Activated CD4-positive, alpha-beta T cell treated with anti-CD3 and anti-CD28 coated beads, Interleukin-2, Interleukin-6, amounts not matched to agents 100 ng/mL and 50 ng/mL, durations not matched to agents 16 hours and 8 hours (primary cell): ENCODE measurements at regions not wholly inside any gene's neighbourhood (a gene's known extent, or its start where the extent isn't known, plus 50 kb on each side); places are given as distances from the start of the nearest gene placed in this dataset.

Source experiments
- DNase-seq: peaks from one replicate; pipeline ENCODE4 v3.0.0-alpha.2; 2020

- no peak for DNase-seq
Measured at GRCh38 chr6:155967322-155967721, 511.7 kb upstream of the NOX3 start.

DNA sequence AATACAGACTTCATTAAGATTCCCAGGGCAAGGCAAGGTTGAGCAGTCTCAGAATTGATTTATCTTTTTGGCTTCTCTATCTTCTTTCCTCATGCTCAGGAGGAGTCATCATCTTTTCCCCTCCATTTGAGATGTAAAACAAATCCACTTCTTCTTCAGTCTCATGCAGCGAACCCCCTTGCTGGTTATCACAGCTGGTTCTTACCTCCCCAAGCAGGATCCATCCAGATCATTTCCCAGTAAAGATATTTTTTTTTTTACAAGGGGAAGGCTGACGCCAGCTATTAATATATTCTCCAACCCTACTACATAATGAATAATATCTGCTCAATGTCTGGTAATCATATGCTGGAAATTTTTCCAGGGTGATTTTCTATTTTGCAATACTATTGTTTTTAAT is 508.9 kb upstream of the NOX3 start:
- no peak for DNase-seq

DNA sequence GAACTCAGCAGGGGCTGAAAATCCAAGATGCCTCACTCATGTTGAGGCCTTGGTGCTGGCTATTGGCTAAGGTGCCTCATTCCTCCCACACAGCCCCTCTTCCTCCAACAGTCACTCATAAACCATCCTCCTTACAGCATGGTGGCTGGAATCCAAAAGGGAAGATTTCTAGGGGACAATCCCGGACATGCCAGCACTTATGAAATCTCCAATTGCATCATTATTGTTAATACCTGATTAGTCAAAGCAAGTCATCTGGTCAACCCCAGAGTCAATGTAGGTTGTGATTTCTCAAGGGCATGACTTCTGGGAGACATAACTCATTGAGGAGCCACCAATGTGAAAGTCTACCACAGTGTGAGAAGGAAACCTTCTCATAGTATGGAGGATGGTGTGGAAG is 506.6 kb upstream of the NOX3 start:
- no peak for DNase-seq

DNA sequence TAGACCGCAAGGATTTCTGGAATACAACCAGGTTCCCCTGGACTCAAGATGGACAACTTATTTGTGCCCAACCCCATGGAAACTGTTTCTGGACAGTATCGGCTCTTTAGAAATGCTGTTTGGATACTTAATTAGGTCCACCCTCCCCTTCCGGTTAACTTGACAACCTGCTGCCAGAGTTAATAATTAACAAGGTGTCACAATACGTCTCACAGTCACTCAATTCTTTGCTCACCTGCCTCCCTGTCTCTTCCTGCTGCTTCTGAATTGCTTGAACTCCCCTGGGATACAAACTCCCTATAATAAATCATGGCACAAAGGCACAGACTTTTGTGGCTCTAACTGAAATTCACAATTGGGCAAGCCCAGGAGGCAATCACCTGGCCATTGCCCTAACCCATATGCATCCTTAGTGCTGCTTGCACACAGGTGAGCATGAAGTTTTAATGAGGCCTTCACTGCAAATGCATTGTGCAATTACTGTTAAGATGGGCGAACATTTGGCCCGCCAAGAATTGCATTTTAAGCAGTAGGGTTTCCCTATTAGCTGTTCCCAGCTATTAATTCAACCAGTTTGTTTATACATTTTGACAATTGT is 504.4 kb upstream of the NOX3 start:
- DNase-seq = no peak

- DNase-seq = no peak
Measured at GRCh38 chr6:155958550-155958949, 502.9 kb upstream of the NOX3 start.

DNA sequence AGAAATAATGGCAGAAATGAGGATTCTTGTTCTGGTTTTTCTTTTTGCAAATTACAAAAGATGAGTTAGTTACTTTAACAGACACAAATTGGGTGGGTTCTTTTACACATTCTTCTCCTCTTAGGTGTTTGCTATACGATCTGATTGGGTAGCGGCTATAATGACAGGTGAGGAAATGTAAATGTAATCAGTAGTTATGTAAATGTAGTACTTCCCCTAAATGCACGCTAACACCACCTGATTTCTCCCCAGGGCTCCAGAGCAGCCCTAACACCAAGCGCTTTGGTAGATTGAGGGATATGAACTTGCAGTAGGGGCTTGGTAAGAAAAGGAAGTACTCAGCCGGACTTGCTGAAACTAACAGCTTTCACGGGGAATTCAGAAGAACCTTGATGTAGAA is 499.4 kb upstream of the NOX3 start:
- DNase-seq = no peak

- DNase-seq = no peak
Measured at GRCh38 chr6:155954149-155954548, 498.5 kb upstream of the NOX3 start.

DNA sequence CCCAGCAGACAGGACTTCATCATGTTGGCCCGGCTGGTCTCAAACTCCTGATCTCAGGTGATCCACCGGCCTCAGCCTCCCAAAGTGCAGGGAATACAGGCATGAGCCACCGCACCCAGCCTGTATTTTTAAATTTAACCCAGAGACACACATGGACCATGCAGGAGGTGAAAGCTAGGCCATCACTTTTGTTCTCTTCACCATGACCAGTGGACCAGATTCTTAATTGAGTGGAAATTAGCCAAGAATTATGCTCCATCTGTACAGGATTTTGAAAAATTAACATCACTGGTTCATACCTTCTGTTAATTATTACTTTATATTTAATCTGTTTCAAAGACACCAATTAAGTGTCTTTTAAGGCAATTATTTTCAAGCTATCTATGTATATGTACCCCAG is 493.6 kb upstream of the NOX3 start:
- DNase-seq = no peak

- no peak for DNase-seq
Measured at GRCh38 chr6:155946860-155947259, 491.2 kb upstream of the NOX3 start.

DNA sequence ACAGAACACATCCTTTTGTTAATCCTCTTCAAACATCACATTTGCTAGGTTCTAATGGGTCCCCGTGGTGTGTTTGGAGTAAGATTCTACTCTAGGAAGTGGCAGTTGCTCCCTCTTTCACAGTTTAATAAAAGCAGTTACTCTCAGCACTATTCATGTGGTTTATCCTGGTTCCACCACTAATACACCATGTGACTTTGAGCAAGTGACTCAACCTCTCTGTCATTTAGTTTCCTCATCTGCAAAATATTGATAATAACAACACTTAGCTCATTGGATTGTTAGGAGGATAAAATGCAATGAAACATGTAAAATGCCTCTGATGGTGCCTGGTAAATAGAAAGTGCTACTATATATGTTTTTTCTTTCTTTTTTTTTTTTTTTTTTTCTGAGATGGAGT is 488.0 kb upstream of the NOX3 start:
- DNase-seq = no peak

GRCh38 chr6:155939253-155939652 is 483.6 kb upstream of the NOX3 start:
- DNase-seq = no peak

DNA sequence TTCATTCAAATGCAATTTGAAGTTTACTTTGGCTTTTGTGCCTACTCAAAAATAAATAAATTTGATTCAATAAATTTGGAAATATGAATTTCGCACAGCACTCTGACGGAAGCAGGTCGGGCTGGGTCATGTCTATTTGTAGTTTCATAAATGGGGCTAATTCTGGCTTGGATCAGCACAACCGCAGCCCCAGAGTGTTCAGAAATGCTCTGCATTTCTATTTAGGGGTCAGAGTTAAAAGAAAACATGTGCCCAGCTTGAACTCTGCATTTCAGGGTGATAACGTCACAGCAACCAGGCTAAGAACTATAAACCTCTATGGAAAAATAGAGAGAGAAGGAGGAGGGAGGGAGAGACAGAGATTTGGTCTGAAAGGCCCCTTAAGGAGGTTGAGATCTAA is 480.9 kb upstream of the NOX3 start:
- DNase-seq = no peak

- DNase-seq = no peak
Measured at GRCh38 chr6:155936127-155936526, 480.5 kb upstream of the NOX3 start.

DNA sequence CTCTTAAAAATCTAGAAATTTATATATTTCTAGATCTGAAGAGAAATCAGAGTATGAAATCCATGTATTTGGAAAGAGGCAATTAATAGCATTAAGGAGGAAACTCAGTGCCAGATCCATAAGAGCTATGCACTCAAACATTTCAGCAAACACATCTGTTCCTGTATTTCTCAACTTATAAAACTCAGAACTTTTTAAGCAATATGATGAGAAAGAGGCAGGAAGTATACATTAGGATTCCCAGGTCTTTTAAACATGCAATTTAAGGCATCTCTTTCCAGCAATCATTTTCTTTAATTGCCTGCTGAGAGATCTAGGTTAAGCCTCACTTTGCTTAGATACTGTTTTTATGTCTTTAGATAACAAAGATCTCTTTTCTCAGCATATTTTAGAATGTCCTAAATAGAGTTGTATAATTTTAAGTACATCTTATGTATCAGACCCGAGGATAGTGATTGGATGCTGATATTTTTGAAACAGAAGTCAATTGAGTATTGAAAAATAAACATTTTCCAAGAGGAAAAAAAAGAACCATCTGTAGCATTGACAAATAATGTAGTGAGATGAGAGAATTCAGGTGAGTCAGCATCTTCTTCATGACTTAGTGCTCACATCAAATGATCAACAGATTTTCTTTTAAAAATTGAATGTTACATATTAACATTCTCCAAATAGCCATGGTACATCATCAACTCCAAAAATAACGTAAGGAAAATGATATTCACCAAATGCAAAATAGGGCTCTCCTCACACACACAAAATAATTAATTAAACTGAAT is 461.4 kb upstream of the NOX3 start:
- DNase-seq = no peak

GRCh38 chr6:155915651-155916050 is 460.0 kb upstream of the NOX3 start:
- no peak for DNase-seq

GRCh38 chr6:155913816-155914215 is 458.2 kb upstream of the NOX3 start:
- no peak for DNase-seq

DNA sequence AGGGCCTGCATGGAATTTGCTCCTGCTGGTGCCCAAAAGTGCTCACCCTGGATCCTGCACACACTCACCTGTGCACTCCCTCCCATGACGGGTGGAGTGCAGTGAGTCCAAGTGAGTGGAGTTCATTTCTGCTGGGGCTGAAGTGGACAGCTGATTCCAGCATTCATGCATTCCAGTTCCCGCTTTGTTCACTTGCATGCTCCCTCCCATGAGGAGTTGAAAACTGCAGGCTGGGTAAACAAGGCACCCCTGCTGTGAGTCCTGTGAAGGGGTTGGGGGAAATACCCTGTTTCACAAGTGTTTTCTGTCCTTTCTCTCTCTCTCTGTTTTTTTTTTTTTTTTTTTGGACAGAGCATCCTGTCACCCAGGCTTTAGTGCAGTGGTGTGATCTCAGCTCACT is 454.1 kb upstream of the NOX3 start:
- DNase-seq = no peak

GRCh38 chr6:155895641-155896040 is 440.0 kb upstream of the NOX3 start:
- DNase-seq = no peak

DNA sequence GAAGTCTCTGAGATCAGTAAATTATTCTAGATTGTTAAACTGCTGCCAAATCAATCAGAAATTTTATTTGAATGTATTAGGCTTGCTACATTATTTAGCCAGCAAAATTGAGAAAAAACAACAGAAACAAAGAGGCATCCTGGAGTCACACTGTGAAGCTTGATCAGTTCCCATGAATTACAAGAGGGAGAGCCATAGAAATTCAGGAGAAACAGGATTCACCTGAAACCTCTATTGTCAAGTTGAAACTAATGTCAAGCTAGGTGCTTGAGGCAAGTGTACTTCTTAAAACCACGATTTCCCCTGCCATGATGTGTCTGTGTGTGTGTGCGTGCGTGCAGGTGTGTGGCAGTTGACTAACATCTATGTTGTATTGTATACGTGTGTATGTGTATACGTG is 439.1 kb upstream of the NOX3 start:
- no peak for DNase-seq

DNA sequence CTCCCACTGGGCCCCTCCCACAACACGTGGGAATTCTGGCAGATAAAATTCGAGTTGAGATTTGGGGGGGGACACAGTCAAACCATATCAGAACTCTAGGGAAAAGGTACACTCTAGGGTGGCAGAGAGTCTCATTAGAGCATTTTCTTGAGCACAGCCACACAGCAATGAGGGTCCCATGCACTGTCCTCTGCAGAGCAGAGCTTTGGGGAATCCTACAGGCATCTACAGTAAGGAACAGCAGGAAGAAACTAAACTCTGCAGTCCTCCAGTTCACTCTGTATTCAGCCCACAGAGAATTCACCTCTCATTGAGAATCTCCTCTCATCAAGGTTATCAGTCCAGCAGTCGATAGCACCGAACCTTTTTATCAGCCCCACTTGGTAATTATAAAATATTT is 438.6 kb upstream of the NOX3 start:
- DNase-seq = no peak

- no peak for DNase-seq
Measured at GRCh38 chr6:155890409-155890808, 434.8 kb upstream of the NOX3 start.

DNA sequence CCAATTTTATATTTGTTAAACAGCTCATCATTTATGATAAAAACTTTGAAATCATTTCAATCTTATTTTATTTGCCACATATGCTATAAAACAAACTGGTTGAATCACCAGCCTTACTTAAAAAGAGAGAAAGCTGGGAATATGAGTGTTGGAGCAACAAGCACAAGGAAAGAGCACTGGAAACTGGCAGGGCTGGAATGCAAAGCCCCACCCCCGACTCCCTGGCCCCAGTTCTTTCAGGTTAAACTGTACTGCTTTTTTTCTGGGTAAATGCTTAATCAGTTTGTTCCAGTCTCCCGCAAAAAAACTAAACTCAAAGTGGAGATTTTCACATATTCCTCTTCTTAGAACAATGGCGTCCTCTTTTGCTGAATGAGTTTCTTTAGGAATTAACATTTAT is 433.8 kb upstream of the NOX3 start:
- no peak for DNase-seq

GRCh38 chr6:155887421-155887820 is 431.8 kb upstream of the NOX3 start:
- no peak for DNase-seq

DNA sequence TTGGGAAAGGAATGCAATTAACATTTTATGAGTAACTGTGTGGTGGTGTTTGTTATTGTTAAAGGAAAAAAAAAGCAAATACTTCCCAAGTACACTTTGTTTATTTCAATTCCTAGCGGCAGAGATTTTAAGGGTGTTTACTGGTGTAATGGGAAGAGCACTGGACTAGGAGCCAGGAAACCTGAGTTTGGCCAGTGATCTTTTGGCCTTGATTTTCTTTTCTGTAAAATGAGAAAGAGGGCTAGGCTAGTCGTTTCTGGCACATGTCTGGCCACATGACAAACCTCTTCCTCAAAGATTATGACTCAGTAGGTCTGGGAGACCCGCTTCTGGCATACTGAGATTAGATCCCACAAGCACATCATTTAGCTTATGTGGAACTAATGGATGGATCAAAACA is 428.1 kb upstream of the NOX3 start:
- no peak for DNase-seq

GRCh38 chr6:155883334-155883731 is 427.7 kb upstream of the NOX3 start:
- no peak for DNase-seq
